Omental fat pad (tissue), 3 donors: ENCODE measurements at regions not wholly inside any gene's neighbourhood (a gene's known extent, or its start where the extent isn't known, plus 50 kb on each side); places are given as distances from the start of the nearest gene placed in this dataset.

ENCODE experiments used
- ATAC-seq: fragments of 150-250 bp; one replicate; pipeline ENCODE4 v1.9.1; 2016; ENCODE audit warnings: mild to moderate bottlenecking, moderate library complexity; ENCODE audit not compliant: low FRiP score
- DNase-seq: peaks from one replicate; pipeline ENCODE4 v3.0.0-alpha.2; 2019; ENCODE audit warnings: low spot score
- TF ChIP-seq, protein P1 (sequence below), 3 donors: fragments of 450-650 bp; IDR thresholded peaks; one replicate each; pipeline ENCODE4 v1.5.1; 2016 to 2017; ENCODE audit warnings: antibody characterized with exemption in 3 of 3, mild to moderate bottlenecking in 3 of 3, moderate library complexity in 2 of 3

GRCh38 chrX:96436105-96436504 lies 248.5 kb upstream of the DIAPH2 start:
- TF ChIP-seq, protein P1, sequence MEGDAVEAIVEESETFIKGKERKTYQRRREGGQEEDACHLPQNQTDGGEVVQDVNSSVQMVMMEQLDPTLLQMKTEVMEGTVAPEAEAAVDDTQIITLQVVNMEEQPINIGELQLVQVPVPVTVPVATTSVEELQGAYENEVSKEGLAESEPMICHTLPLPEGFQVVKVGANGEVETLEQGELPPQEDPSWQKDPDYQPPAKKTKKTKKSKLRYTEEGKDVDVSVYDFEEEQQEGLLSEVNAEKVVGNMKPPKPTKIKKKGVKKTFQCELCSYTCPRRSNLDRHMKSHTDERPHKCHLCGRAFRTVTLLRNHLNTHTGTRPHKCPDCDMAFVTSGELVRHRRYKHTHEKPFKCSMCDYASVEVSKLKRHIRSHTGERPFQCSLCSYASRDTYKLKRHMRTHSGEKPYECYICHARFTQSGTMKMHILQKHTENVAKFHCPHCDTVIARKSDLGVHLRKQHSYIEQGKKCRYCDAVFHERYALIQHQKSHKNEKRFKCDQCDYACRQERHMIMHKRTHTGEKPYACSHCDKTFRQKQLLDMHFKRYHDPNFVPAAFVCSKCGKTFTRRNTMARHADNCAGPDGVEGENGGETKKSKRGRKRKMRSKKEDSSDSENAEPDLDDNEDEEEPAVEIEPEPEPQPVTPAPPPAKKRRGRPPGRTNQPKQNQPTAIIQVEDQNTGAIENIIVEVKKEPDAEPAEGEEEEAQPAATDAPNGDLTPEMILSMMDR (IDR thresholded peaks at IDR 0.05) = no peak
- ATAC-seq = no peak

GRCh38 chrX:96438803-96439202 lies 245.8 kb upstream of the DIAPH2 start:
- DNase-seq = no peak
- TF ChIP-seq, protein P1 (IDR thresholded peaks at IDR 0.05) = no peak
- ATAC-seq = no peak

More at GRCh38 chrX:96436105-96436504, 248.5 kb upstream of the DIAPH2 start:
- DNase-seq = no peak

GRCh38 chrX:96440941-96441340 lies 243.7 kb upstream of the DIAPH2 start:
- DNase-seq (no peak), ATAC-seq (no peak)

GRCh38 chrX:96445531-96446065 lies 239.0 kb upstream of the DIAPH2 start:
- ATAC-seq (no peak), DNase-seq (no peak)
- TF ChIP-seq, protein P1 (IDR thresholded peaks at IDR 0.05) = no peak

More at GRCh38 chrX:96440941-96441340, 243.7 kb upstream of the DIAPH2 start:
- TF ChIP-seq, protein P1 (IDR thresholded peaks at IDR 0.05) = no peak

GRCh38 chrX:96446524-96446923 lies 238.1 kb upstream of the DIAPH2 start:
- TF ChIP-seq, protein P1 (IDR thresholded peaks at IDR 0.05) = no peak
- ATAC-seq (no peak), DNase-seq (no peak)

DNA sequence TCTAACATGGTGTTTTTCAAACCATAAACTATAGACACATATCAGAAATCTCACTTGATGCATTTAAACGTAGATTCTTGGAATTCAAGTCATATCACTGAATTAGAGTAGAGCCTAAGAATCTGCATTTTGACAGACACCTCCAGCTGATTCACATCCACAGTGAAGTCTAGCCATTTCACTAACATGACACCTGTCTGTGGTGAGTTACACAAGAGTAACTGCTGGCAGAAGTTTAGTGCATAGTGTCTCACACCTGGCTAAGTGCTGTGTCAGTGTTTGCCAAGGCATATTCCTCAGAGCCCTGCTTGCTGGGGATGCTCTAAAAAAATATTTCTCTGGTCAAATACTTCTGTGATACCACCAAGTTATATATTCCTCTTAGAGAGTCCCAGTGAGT lies 237.5 kb upstream of the DIAPH2 start:
- DNase-seq (no peak), ATAC-seq (no peak)
- TF ChIP-seq, protein P1 (IDR thresholded peaks at IDR 0.05) = no peak

DNA sequence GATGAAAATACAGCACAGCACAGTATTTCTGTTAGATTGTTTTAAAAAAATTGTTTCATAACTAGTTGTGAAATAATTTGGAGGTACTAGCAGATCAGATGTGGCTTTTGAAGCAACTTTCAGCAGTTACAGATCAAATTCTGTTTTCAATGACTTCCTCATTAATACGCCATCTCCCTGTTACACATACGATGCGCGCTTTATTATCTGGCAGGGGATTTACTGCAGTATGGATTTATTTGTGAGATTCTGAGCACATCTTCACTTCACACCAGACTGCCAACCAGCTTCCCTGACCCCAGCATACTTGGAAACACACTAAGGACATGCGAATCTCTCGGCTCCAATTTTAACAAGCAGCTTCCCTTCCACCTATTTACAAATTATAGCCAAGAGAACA lies 235.5 kb upstream of the DIAPH2 start:
- DNase-seq (no peak), ATAC-seq (no peak)
- TF ChIP-seq, protein P1 (IDR thresholded peaks at IDR 0.05) = no peak
